AG09309 (cell line): ENCODE measurements at regions not wholly inside any gene's neighbourhood (a gene's known extent, or its start where the extent isn't known, plus 50 kb on each side); places are given as distances from the start of the nearest gene placed in this dataset.

ENCODE experiments used
- DNase-seq: peaks from one replicate; pipeline ENCODE4 v3.0.0-alpha.2; 2010; ENCODE audit warnings: low read depth
- H3K4me3 ChIP-seq: 2 replicates; pipeline ENCODE4 v1.5.1; 2011; ENCODE audit warnings: mild to moderate bottlenecking, low read depth, low read length, moderate library complexity; ENCODE audit not compliant: control insufficient read depth
- CTCF ChIP-seq: IDR thresholded peaks from 2 replicates; pipeline ENCODE4 v1.5.1; 2011; ENCODE audit warnings: mild to moderate bottlenecking, low read depth, low read length, inconsistent platforms; ENCODE audit not compliant: insufficient read depth, control insufficient read depth; ENCODE audit errors: missing control alignments

GRCh38 chr11:80593648-80594374 lies 1153.0 kb upstream of the TENM4 start:
- no peak for DNase-seq
- TF ChIP-seq CTCF, result no peak
- no peak overlapping the region for H3K4me3 ChIP-seq

- no peak for DNase-seq
- TF ChIP-seq CTCF, result no peak
- H3K4me3 ChIP-seq, result no peak overlapping the region
Observed at GRCh38 chr11:80592546-80592945, 1151.7 kb upstream of the TENM4 start.

- no peak for TF ChIP-seq CTCF
- no peak overlapping the region for H3K4me3 ChIP-seq
- DNase-seq, result no peak
Observed at GRCh38 chr11:80587906-80588305, 1147.1 kb upstream of the TENM4 start.

GRCh38 chr11:80586464-80586863 lies 1145.6 kb upstream of the TENM4 start:
- no peak overlapping the region for H3K4me3 ChIP-seq
- DNase-seq, result no peak
- no peak for TF ChIP-seq CTCF

- no peak overlapping the region for H3K4me3 ChIP-seq
- DNase-seq, result no peak
- no peak for TF ChIP-seq CTCF
Observed at GRCh38 chr11:80584661-80585060, 1143.8 kb upstream of the TENM4 start.

- no peak overlapping the region for H3K4me3 ChIP-seq
- DNase-seq, result no peak
- TF ChIP-seq CTCF, result no peak
Observed at GRCh38 chr11:80569832-80570231, 1129.0 kb upstream of the TENM4 start.

- no peak for TF ChIP-seq CTCF
- no peak for DNase-seq
- no peak overlapping the region for H3K4me3 ChIP-seq
Observed at GRCh38 chr11:80565231-80565630, 1124.4 kb upstream of the TENM4 start.
